ENCODE measurements at regions not wholly inside any gene's neighbourhood (a gene's known extent, or its start where the extent isn't known, plus 50 kb on each side); places are given as distances from the start of the nearest gene placed in this dataset.

DNA sequence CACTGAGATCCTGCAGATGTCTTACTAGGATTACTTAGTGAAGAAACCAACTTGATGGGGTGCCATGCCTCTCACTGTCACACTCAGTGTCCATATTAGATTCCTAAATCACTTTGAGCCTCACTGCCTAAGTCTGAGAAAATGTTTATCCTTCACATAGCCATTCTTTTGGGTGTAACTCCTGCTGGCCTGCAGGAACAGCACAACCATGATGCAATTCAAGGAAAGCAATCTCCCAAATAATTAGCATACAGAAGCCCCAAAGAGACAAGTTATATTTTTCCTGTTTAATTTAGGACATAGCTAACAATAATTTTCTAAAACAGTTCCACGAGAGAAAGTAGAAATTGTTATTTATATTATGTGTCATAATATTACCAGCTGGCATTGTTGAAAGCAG lies 655.5 kb downstream of the KCNA4 start:
- Histone ChIP-seq H3K9me3 (replicated peaks; ENCODE audit: control insufficient read depth, insufficient read depth, low read length) (no peaks in the 10 kb centered on the region), H3K79me2 (ENCODE audit: control insufficient read depth, insufficient read depth, low read length) (no peaks in the 10 kb centered on the region), H3K36me3 (ENCODE audit: control insufficient read depth in 2 of 2, extremely low read depth in 1 of 2, insufficient read depth in 2 of 2, low read length in 2 of 2) (no peaks in the 10 kb centered on the region), H3K4me1 (ENCODE audit: control insufficient read depth, extremely low read depth, insufficient read depth, low read length) (no peaks in the 10 kb centered on the region), H4K20me1 (replicated peaks; ENCODE audit: control insufficient read depth, extremely low read depth, insufficient read depth, low read length) (no peaks in the 10 kb centered on the region), H3K9me1 (replicated peaks; ENCODE audit: control insufficient read depth, extremely low read depth, insufficient read depth, low read length) (no peaks in the 10 kb centered on the region), H3K27ac (ENCODE audit: insufficient read depth, low read depth, low read length) (no peak overlapping the region), H3K27me3 (ENCODE audit: control insufficient read depth in 2 of 2, insufficient read depth in 2 of 2, low read length in 2 of 2) (no peaks in the 10 kb centered on the region), H2AFZ (ENCODE audit: low read depth, low read length) (no peak overlapping the region), H3K4me2 (ENCODE audit: insufficient read depth, low read length) (no peak overlapping the region), H3K4me3 (replicated peaks in 1 of 3; ENCODE audit: insufficient read depth in 1 of 3, low read depth in 1 of 3, low read length in 3 of 3) (no peak overlapping the region), H3K9ac (replicated peaks; ENCODE audit: extremely low read depth, insufficient read depth, low read length) (no peak overlapping the region)
- BruUV-seq (replicated peaks), result no TSS peak
- dilution Hi-C loops (cut with MboI; ENCODE audit: extremely low pct_ligation_motif_present, low sequenced_read_pairs), result no loop called here
- ChIA-PET CTCF (no interaction called here), POLR2A (no interaction called here)
- TF ChIP-seq MYC (IDR thresholded peaks at IDR 0.05; ENCODE audit: low read depth, low read length) (no peak), FOS (IDR thresholded peaks at IDR 0.05; ENCODE audit: borderline replicate concordance, insufficient read depth, low read length) (no peak), MAX (IDR thresholded peaks at IDR 0.05; ENCODE audit: insufficient read depth, insufficient read length) (no peak), EZH2 (IDR thresholded peaks at IDR 0.05; ENCODE audit: borderline replicate concordance, low read depth, low read length, severe bottlenecking) (no peak)
- DNase-seq (ENCODE audit: low read depth, low spot score) (no peak), FAIRE-seq (no peak)
- intact Hi-C loops (cut with micrococcal nuclease), result no loop called here

- no TSS peak for BruUV-seq (replicated peaks)
Measured at GRCh38 chr11:29353833-29354232, 663.0 kb downstream of the KCNA4 start.

More at GRCh38 chr11:29353833-29354232, 663.0 kb downstream of the KCNA4 start:
- CTCF ChIA-PET, result no interaction called here
- intact Hi-C loops (cut with micrococcal nuclease), result no loop called here
- no peak overlapping the region for H3K27ac ChIP-seq (ENCODE audit: insufficient read depth, low read depth, low read length)
- no peaks in the 10 kb centered on the region for H3K4me1 ChIP-seq (ENCODE audit: control insufficient read depth, extremely low read depth, insufficient read depth, low read length)
- H2AFZ ChIP-seq (ENCODE audit: low read depth, low read length), result no peak overlapping the region
- TF ChIP-seq, protein P1, sequence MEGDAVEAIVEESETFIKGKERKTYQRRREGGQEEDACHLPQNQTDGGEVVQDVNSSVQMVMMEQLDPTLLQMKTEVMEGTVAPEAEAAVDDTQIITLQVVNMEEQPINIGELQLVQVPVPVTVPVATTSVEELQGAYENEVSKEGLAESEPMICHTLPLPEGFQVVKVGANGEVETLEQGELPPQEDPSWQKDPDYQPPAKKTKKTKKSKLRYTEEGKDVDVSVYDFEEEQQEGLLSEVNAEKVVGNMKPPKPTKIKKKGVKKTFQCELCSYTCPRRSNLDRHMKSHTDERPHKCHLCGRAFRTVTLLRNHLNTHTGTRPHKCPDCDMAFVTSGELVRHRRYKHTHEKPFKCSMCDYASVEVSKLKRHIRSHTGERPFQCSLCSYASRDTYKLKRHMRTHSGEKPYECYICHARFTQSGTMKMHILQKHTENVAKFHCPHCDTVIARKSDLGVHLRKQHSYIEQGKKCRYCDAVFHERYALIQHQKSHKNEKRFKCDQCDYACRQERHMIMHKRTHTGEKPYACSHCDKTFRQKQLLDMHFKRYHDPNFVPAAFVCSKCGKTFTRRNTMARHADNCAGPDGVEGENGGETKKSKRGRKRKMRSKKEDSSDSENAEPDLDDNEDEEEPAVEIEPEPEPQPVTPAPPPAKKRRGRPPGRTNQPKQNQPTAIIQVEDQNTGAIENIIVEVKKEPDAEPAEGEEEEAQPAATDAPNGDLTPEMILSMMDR (IDR thresholded peaks at IDR 0.05; ENCODE audit: extremely low read depth in 1 of 2, insufficient read depth in 1 of 2, low read depth in 1 of 2, low read length in 2 of 2), result no peak
- TF ChIP-seq POLR2AphosphoS5 (IDR thresholded peaks at IDR 0.05; ENCODE audit: insufficient read depth, low read depth, low read length) (no peak), MYC (IDR thresholded peaks at IDR 0.05; ENCODE audit: low read depth, low read length) (no peak), FOS (IDR thresholded peaks at IDR 0.05; ENCODE audit: borderline replicate concordance, insufficient read depth, low read length) (no peak), GATA2 (IDR thresholded peaks at IDR 0.05; ENCODE audit: insufficient read depth, insufficient read length, low read depth, low read length) (no peak), JUN (IDR thresholded peaks at IDR 0.05; ENCODE audit: borderline replicate concordance, insufficient read depth, insufficient read length, low read depth) (no peak), EZH2 (IDR thresholded peaks at IDR 0.05; ENCODE audit: borderline replicate concordance, low read depth, low read length, severe bottlenecking) (no peak), POLR2A (IDR thresholded peaks at IDR 0.05; ENCODE audit: low read depth, low read length) (no peak), MAX (IDR thresholded peaks at IDR 0.05; ENCODE audit: insufficient read depth, insufficient read length) (no peak)
- no peaks in the 10 kb centered on the region for H3K27me3 ChIP-seq (ENCODE audit: control insufficient read depth in 2 of 2, insufficient read depth in 2 of 2, low read length in 2 of 2)
- DNase-seq (ENCODE audit: low read depth, low spot score), result no peak
- dilution Hi-C loops (cut with MboI; ENCODE audit: extremely low pct_ligation_motif_present, low sequenced_read_pairs), result no loop called here
- no peaks in the 10 kb centered on the region for H3K9me3 ChIP-seq (replicated peaks; ENCODE audit: control insufficient read depth, insufficient read depth, low read length)
- POLR2A ChIA-PET, result no interaction called here
- no peak for FAIRE-seq
- H3K9ac ChIP-seq (replicated peaks; ENCODE audit: extremely low read depth, insufficient read depth, low read length), result no peak overlapping the region
- no peak overlapping the region for H3K4me2 ChIP-seq (ENCODE audit: insufficient read depth, low read length)
- H3K36me3 ChIP-seq (ENCODE audit: control insufficient read depth in 2 of 2, extremely low read depth in 1 of 2, insufficient read depth in 2 of 2, low read length in 2 of 2), result no peaks in the 10 kb centered on the region
- no peaks in the 10 kb centered on the region for H4K20me1 ChIP-seq (replicated peaks; ENCODE audit: control insufficient read depth, extremely low read depth, insufficient read depth, low read length)
- H3K79me2 ChIP-seq (ENCODE audit: control insufficient read depth, insufficient read depth, low read length), result no peaks in the 10 kb centered on the region
- H3K9me1 ChIP-seq (replicated peaks; ENCODE audit: control insufficient read depth, extremely low read depth, insufficient read depth, low read length), result no peaks in the 10 kb centered on the region
- H3K4me3 ChIP-seq (replicated peaks in 1 of 3; ENCODE audit: insufficient read depth in 1 of 3, low read depth in 1 of 3, low read length in 3 of 3), result no peak overlapping the region
